Osteoblast (primary cell): ENCODE measurements at regions not wholly inside any gene's neighbourhood (a gene's known extent, or its start where the extent isn't known, plus 50 kb on each side); places are given as distances from the start of the nearest gene placed in this dataset.

ENCODE experiments used
- DNase-seq: peaks from one replicate; pipeline ENCODE4 v3.0.0; 2011; ENCODE audit warnings: low spot score, mixed read lengths; ENCODE audit not compliant: insufficient read length; ENCODE audit errors: missing footprints
- H2AFZ ChIP-seq: 2 replicates; pipeline ENCODE4 v1.6.0; 2011; ENCODE audit warnings: mild to moderate bottlenecking, low read length
- H3K27ac ChIP-seq: 2 replicates; pipeline ENCODE4 v1.5.1; 2011; ENCODE audit warnings: mild to moderate bottlenecking, low read depth, low read length, moderate library complexity
- H3K27me3 ChIP-seq: 2 replicates; pipeline ENCODE4 v1.6.0; 2012; ENCODE audit warnings: mild to moderate bottlenecking, control low read depth, inconsistent platforms, low read length, moderate library complexity; ENCODE audit not compliant: insufficient read depth
- H3K36me3 ChIP-seq: 2 replicates; pipeline ENCODE4 v1.5.1; 2011; ENCODE audit warnings: mild to moderate bottlenecking, low read length, control low read depth, moderate library complexity; ENCODE audit not compliant: insufficient read depth
- H3K4me1 ChIP-seq: 2 replicates; pipeline ENCODE4 v1.5.1; 2011; ENCODE audit warnings: mild to moderate bottlenecking, low read length, control low read depth, moderate library complexity; ENCODE audit not compliant: insufficient read depth
- H3K4me2 ChIP-seq: 2 replicates; pipeline ENCODE4 v1.6.0; 2011; ENCODE audit warnings: mild to moderate bottlenecking, low read length; ENCODE audit not compliant: insufficient read depth
- H3K4me3 ChIP-seq: fragments of 200-600 bp; sonication (generic); 3 replicates; pipeline ENCODE4 v1.5.1; 2012; ENCODE audit warnings: mild to moderate bottlenecking, low read length, inconsistent platforms; ENCODE audit not compliant: insufficient read depth
- H3K79me2 ChIP-seq: 2 replicates; pipeline ENCODE4 v1.6.0; 2012; ENCODE audit warnings: mild to moderate bottlenecking, low read length, control low read depth, inconsistent platforms; ENCODE audit not compliant: insufficient read depth
- H3K9me3 ChIP-seq: 2 replicates; pipeline ENCODE4 v1.5.1; 2011; ENCODE audit warnings: low read depth, low read length, control low read depth
- H4K20me1 ChIP-seq: 2 replicates; pipeline ENCODE4 v1.6.0; 2012; ENCODE audit warnings: mild to moderate bottlenecking, low read length, control low read depth; ENCODE audit not compliant: insufficient read depth
- CTCF ChIP-seq: IDR thresholded peaks from 2 replicates; pipeline ENCODE4 v1.5.1; 2011; ENCODE audit warnings: mild to moderate bottlenecking, low read depth, low read length, moderate library complexity; ENCODE audit errors: extremely low read depth

GRCh38 chr22:25393121-25393805 lies 171.2 kb upstream of the GRK3 start:
- DNase-seq: no peak
- Histone ChIP-seq H3K79me2 (peaks cover 72% of the 10 kb centered on the region), H4K20me1 (peaks cover 75% of the 10 kb centered on the region)

GRCh38 chr22:25395468-25395867 lies 169.0 kb upstream of the GRK3 start:
- Histone ChIP-seq H3K27me3 (no peaks in the 10 kb centered on the region), H4K20me1 (peaks cover 70% of the 10 kb centered on the region), H3K27ac (no peak overlapping the region), H2AFZ (no peak overlapping the region), H3K4me3 (no peak overlapping the region), H3K4me1 (peaks cover 9% of the 10 kb centered on the region), H3K9me3 (no peaks in the 10 kb centered on the region), H3K4me2 (no peak overlapping the region), H3K36me3 (no peaks in the 10 kb centered on the region), H3K79me2 (peaks cover 75% of the 10 kb centered on the region)
- no peak for TF ChIP-seq CTCF
- DNase-seq: no peak

More at GRCh38 chr22:25393121-25393805, 171.2 kb upstream of the GRK3 start:
- Histone ChIP-seq H3K4me1 (peaks cover 2% of the 10 kb centered on the region), H3K36me3 (no peaks in the 10 kb centered on the region), H2AFZ (no peak overlapping the region), H3K9me3 (no peaks in the 10 kb centered on the region), H3K27me3 (no peaks in the 10 kb centered on the region), H3K27ac (no peak overlapping the region), H3K4me3 (no peak overlapping the region), H3K4me2 (no peak overlapping the region)
- TF ChIP-seq CTCF: no peak

- TF ChIP-seq CTCF: no peak
- Histone ChIP-seq H3K36me3 (no peaks in the 10 kb centered on the region), H3K4me2 (no peak overlapping the region), H4K20me1 (peaks cover 70% of the 10 kb centered on the region), H3K9me3 (no peaks in the 10 kb centered on the region), H3K79me2 (peaks cover 71% of the 10 kb centered on the region), H3K27me3 (no peaks in the 10 kb centered on the region), H3K4me3 (no peak overlapping the region), H2AFZ (no peak overlapping the region), H3K27ac (no peak overlapping the region), H3K4me1 (peaks cover 14% of the 10 kb centered on the region)
- DNase-seq: no peak
Observed at GRCh38 chr22:25395915-25396314, 168.6 kb upstream of the GRK3 start.

GRCh38 chr22:25396615-25397200 lies 167.8 kb upstream of the GRK3 start:
- H4K20me1 ChIP-seq: peaks cover 64% of the 10 kb centered on the region
- H3K79me2 ChIP-seq: peaks cover 65% of the 10 kb centered on the region
- no peak overlapping the region for H3K4me2 ChIP-seq
- no peak overlapping the region for H3K4me3 ChIP-seq
- no peaks in the 10 kb centered on the region for H3K9me3 ChIP-seq
- H2AFZ ChIP-seq: no peak overlapping the region
- no peak for TF ChIP-seq CTCF
- H3K27ac ChIP-seq: no peak overlapping the region
- H3K36me3 ChIP-seq: no peaks in the 10 kb centered on the region
- no peak for DNase-seq
- peaks cover 18% of the 10 kb centered on the region for H3K4me1 ChIP-seq
- no peaks in the 10 kb centered on the region for H3K27me3 ChIP-seq
